Testis (tissue), 2 donors: ENCODE measurements at regions not wholly inside any gene's neighbourhood (a gene's known extent, or its start where the extent isn't known, plus 50 kb on each side); places are given as distances from the start of the nearest gene placed in this dataset.

ENCODE experiments used
- POLR2A ChIP-seq: fragments of 450-650 bp; IDR thresholded peaks from one replicate; pipeline ENCODE4 v1.6.1; 2017; ENCODE audit warnings: antibody characterized with exemption, mild to moderate bottlenecking, moderate library complexity
- TF ChIP-seq, protein P1 (sequence below), 3 experiments: fragments of 450-650 bp in 2 of 3; fragments of 200-600 bp in 1 of 3; sonication (generic) in 1 of 3; IDR thresholded peaks; one replicate each; pipeline ENCODE4 v1.5.1; 2016 to 2019; ENCODE audit warnings: antibody characterized with exemption in 3 of 3, mild to moderate bottlenecking in 2 of 3, moderate library complexity in 1 of 3

GRCh38 chr20:40293740-40294139 is 395.3 kb downstream of the MAFB start:
- TF ChIP-seq, protein P1, sequence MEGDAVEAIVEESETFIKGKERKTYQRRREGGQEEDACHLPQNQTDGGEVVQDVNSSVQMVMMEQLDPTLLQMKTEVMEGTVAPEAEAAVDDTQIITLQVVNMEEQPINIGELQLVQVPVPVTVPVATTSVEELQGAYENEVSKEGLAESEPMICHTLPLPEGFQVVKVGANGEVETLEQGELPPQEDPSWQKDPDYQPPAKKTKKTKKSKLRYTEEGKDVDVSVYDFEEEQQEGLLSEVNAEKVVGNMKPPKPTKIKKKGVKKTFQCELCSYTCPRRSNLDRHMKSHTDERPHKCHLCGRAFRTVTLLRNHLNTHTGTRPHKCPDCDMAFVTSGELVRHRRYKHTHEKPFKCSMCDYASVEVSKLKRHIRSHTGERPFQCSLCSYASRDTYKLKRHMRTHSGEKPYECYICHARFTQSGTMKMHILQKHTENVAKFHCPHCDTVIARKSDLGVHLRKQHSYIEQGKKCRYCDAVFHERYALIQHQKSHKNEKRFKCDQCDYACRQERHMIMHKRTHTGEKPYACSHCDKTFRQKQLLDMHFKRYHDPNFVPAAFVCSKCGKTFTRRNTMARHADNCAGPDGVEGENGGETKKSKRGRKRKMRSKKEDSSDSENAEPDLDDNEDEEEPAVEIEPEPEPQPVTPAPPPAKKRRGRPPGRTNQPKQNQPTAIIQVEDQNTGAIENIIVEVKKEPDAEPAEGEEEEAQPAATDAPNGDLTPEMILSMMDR (IDR thresholded peaks at IDR 0.05): no peak
- TF ChIP-seq POLR2A: no peak
